CD4-positive, alpha-beta T cell (primary cell): ENCODE measurements at regions not wholly inside any gene's neighbourhood (a gene's known extent, or its start where the extent isn't known, plus 50 kb on each side); places are given as distances from the start of the nearest gene placed in this dataset.

Source experiments
- ATAC-seq: fragments of 200-7000 bp; cut with Tn5 transposase; one replicate; pipeline ENCODE4 v1.10.0; 2022; ENCODE audit warnings: mild to moderate bottlenecking; ENCODE audit not compliant: poor library complexity
- CTCF ChIA-PET: fragments of 350-600 bp; sonication (Branson Sonifier 250); formaldehyde crosslinking; loops from one replicate; lab custom pipeline; 2021; ENCODE audit warnings: antibody characterized with exemption, inconsistent platforms; lab: Charles Lee
- POLR2A ChIA-PET: fragments of 350-600 bp; sonication (Branson Sonifier 250); formaldehyde crosslinking; loops from one replicate; lab custom pipeline; 2021; ENCODE audit warnings: antibody characterized with exemption, inconsistent platforms; lab: Charles Lee
- DNase-seq, 14 experiments: peaks; one replicate each; pipeline ENCODE4 v3.0.0-alpha.2; 2013 to 2020; ENCODE audit warnings: mixed read lengths in 2 of 14
- H3K27ac ChIP-seq, 2 donors: one replicate each; pipeline versions ENCODE4 v1.5.1 to v1.7.0; 2013; ENCODE audit warnings: low read length in 2 of 2, low read depth in 1 of 2, mild to moderate bottlenecking in 1 of 2
- H3K27me3 ChIP-seq, 2 experiments: 1 replicate in 1 of 2; 2 replicates in 1 of 2; pipeline versions ENCODE4 v1.6.1 to v1.7.0; 2013; ENCODE audit warnings: low read length in 2 of 2, control low read depth in 1 of 2, mild to moderate bottlenecking in 1 of 2, moderate library complexity in 1 of 2; ENCODE audit not compliant: insufficient read depth in 2 of 2, control insufficient read depth in 1 of 2
- H3K36me3 ChIP-seq: one replicate; pipeline ENCODE4 v1.6.1; 2013; ENCODE audit warnings: low read length, control low read depth; ENCODE audit not compliant: insufficient read depth
- H3K4me1 ChIP-seq: one replicate; pipeline ENCODE4 v1.6.1; 2013; ENCODE audit warnings: low read length, control low read depth; ENCODE audit not compliant: insufficient read depth
- H3K4me3 ChIP-seq: one replicate; pipeline ENCODE4 v1.5.1; 2013; ENCODE audit warnings: mild to moderate bottlenecking, low read length, moderate library complexity
- H3K9me3 ChIP-seq, 2 experiments: 1 replicate in 1 of 2; 2 replicates in 1 of 2; pipeline versions ENCODE4 v1.6.1 to v1.7.0; 2013; ENCODE audit warnings: low read length in 2 of 2, mild to moderate bottlenecking in 2 of 2, control low read depth in 1 of 2, moderate library complexity in 1 of 2; ENCODE audit not compliant: control insufficient read depth in 1 of 2, insufficient read depth in 1 of 2
- H3K27ac Mint-ChIP-seq: one replicate; pipeline ENCODE4 v1.8.0; 2020; ENCODE audit warnings: mixed read lengths
- H3K27me3 Mint-ChIP-seq: one replicate; pipeline ENCODE4 v1.8.0; 2021; ENCODE audit warnings: mixed read lengths
- H3K36me3 Mint-ChIP-seq: one replicate; pipeline ENCODE4 v1.8.0; 2021; ENCODE audit warnings: low read depth, mixed read lengths
- H3K4me1 Mint-ChIP-seq: one replicate; pipeline ENCODE4 v1.8.0; 2021; ENCODE audit warnings: low read depth, mixed read lengths
- H3K4me3 Mint-ChIP-seq: one replicate; pipeline ENCODE4 v1.8.0; 2020; ENCODE audit warnings: mild to moderate bottlenecking, mixed read lengths
- H3K9me3 Mint-ChIP-seq: one replicate; pipeline ENCODE4 v1.8.0; 2020; ENCODE audit warnings: mixed read lengths
- intact Hi-C, 2 experiments: fragments of 100-400 bp; cut with DNase I in 1 of 2; cut with micrococcal nuclease in 1 of 2; formaldehyde crosslinking; loops; one replicate each; pipeline versions ENCODE4 v1.15.1 to v1.9.0; 2023 to 2025; cut with DNase I, micrococcal nuclease
- TF ChIP-seq, protein P1 (sequence below): fragments of 200-600 bp; IDR thresholded peaks from one replicate; pipeline ENCODE4 v1.8.0; 2022; ENCODE audit warnings: antibody characterized with exemption, mild to moderate bottlenecking

GRCh38 chr18:67035026-67035425, 431.1 kb upstream of the CDH19 start:
- Mint-ChIP-seq H3K9me3 (no peaks in the 10 kb centered on the region), H3K4me1 (no peaks in the 10 kb centered on the region), H3K27me3 (no peaks in the 10 kb centered on the region), H3K4me3 (no peak overlapping the region), H3K36me3 (no peaks in the 10 kb centered on the region), H3K27ac (no peak overlapping the region)
- no peak overlapping the region for H3K4me3 ChIP-seq
- H3K4me1 ChIP-seq = no peaks in the 10 kb centered on the region
- no peaks in the 10 kb centered on the region for H3K27me3 ChIP-seq
- DNase-seq = no peak
- no peaks in the 10 kb centered on the region for H3K9me3 ChIP-seq
- H3K27ac ChIP-seq = no peak overlapping the region
- intact Hi-C loops = no loop called here
- no peak for ATAC-seq
- H3K36me3 ChIP-seq = no peaks in the 10 kb centered on the region
- CTCF ChIA-PET = interaction anchor here (0.7 kb wide), 1 partner anchor 1034 kb away, joined by 5 read pairs; no protein-coding TSS in a partner anchor
- POLR2A ChIA-PET = no interaction called here
- TF ChIP-seq, protein P1, sequence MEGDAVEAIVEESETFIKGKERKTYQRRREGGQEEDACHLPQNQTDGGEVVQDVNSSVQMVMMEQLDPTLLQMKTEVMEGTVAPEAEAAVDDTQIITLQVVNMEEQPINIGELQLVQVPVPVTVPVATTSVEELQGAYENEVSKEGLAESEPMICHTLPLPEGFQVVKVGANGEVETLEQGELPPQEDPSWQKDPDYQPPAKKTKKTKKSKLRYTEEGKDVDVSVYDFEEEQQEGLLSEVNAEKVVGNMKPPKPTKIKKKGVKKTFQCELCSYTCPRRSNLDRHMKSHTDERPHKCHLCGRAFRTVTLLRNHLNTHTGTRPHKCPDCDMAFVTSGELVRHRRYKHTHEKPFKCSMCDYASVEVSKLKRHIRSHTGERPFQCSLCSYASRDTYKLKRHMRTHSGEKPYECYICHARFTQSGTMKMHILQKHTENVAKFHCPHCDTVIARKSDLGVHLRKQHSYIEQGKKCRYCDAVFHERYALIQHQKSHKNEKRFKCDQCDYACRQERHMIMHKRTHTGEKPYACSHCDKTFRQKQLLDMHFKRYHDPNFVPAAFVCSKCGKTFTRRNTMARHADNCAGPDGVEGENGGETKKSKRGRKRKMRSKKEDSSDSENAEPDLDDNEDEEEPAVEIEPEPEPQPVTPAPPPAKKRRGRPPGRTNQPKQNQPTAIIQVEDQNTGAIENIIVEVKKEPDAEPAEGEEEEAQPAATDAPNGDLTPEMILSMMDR = no peak

DNA sequence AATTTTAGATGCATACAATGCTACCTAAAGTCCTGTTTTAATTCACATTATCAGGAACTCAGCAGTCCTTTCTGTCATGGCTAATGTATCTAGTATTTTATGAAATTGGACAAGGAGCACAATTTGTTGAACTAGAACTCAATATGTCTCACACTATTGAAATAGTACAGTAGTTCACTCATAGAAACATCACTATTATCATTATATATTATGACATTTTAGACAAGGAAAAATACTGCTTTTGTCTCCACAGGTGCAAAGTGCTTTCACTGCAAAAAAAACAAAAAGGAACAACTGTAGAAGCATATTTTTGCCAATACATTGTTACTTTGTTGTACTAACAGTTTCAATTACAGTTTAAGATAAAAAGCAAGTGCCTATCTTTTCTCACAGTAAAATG, 419.2 kb upstream of the CDH19 start:
- peaks cover 1% of the 10 kb centered on the region for H3K9me3 Mint-ChIP-seq
- DNase-seq = no peak
- H3K27ac Mint-ChIP-seq = no peak overlapping the region
- no peaks in the 10 kb centered on the region for H3K4me1 Mint-ChIP-seq
- H3K4me1 ChIP-seq = no peaks in the 10 kb centered on the region
- POLR2A ChIA-PET = no interaction called here
- no peaks in the 10 kb centered on the region for H3K27me3 ChIP-seq
- no peak overlapping the region for H3K27ac ChIP-seq
- no peaks in the 10 kb centered on the region for H3K27me3 Mint-ChIP-seq
- H3K36me3 Mint-ChIP-seq = no peaks in the 10 kb centered on the region
- peaks cover 0 to 4% of the 10 kb centered on the region in 2 experiments for H3K9me3 ChIP-seq
- H3K36me3 ChIP-seq = no peaks in the 10 kb centered on the region
- no peak for ATAC-seq
- intact Hi-C loops = loop anchor here in 1 of 2 experiments (5.0 kb wide), 1 partner anchor 51 kb away; no protein-coding TSS in a partner anchor
- H3K4me3 ChIP-seq = no peak overlapping the region
- H3K4me3 Mint-ChIP-seq = no peak overlapping the region
- TF ChIP-seq, protein P1 = no peak
- CTCF ChIA-PET = no interaction called here

DNA sequence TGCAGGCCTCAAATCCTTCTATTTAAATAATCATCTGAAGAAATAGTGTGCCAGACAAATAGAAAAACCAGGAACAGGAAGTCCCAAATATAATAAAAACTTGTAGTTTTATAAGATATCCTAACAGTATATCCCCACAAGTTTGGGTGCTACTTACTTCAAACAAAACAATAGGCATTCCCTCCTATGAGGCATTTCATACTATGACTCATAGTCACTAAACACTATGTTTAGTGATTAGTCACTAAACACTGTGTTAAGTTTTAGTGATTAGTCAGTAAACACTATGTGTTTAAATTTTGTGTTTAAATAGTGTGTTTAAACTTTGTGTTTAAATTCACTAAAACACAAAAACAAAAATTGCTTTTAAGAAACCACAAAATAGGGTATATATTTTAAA, 407.0 kb upstream of the CDH19 start:
- CTCF ChIA-PET = no interaction called here

More for the DNA sequence above, 407.0 kb upstream of the CDH19 start:
- H3K27ac ChIP-seq = no peak overlapping the region
- H3K4me1 Mint-ChIP-seq = no peaks in the 10 kb centered on the region
- DNase-seq = no peak
- no peak overlapping the region for H3K4me3 ChIP-seq
- H3K27ac Mint-ChIP-seq = no peak overlapping the region
- intact Hi-C loops = no loop called here
- H3K4me3 Mint-ChIP-seq = no peak overlapping the region
- H3K27me3 Mint-ChIP-seq = no peaks in the 10 kb centered on the region
- no peaks in the 10 kb centered on the region for H3K27me3 ChIP-seq
- TF ChIP-seq, protein P1 = no peak
- no peaks in the 10 kb centered on the region for H3K36me3 Mint-ChIP-seq
- no peaks in the 10 kb centered on the region for H3K9me3 ChIP-seq
- H3K4me1 ChIP-seq = no peaks in the 10 kb centered on the region
- ATAC-seq = no peak
- peaks cover 4% of the 10 kb centered on the region for H3K9me3 Mint-ChIP-seq
- POLR2A ChIA-PET = no interaction called here
- no peaks in the 10 kb centered on the region for H3K36me3 ChIP-seq
